Astrocyte of the hippocampus (primary cell): ENCODE measurements at regions not wholly inside any gene's neighbourhood (a gene's known extent, or its start where the extent isn't known, plus 50 kb on each side); places are given as distances from the start of the nearest gene placed in this dataset.
"Not testable (repeated sequence)": the region's sequence is repeated elsewhere in the genome, so short reads cannot be mapped to it uniquely, and the experiment has no call there.

Experiments
- DNase-seq: peaks from one replicate; pipeline ENCODE4 v3.0.0; 2011; ENCODE audit warnings: low read depth, low spot score

DNA sequence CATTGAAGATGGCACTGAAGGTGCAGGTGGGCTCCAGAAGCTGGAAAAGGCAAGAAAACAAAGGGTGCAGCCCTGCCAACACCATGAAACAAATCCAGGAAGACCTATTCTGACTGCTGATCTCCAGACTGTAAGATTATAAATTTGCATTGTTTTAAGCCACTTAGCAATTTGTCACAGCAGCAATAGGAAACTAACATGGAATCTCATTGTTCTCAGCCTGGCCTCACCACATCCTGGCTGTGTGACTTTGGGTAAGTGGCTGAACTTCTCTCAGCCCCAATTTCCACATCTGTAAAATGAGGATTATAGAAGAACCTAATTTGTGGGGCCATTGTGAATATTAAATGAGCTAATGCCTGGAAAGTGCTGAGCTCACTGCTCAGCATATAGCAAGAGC lies 160.4 kb upstream of the MAFB start:
- DNase-seq = no peak

DNA sequence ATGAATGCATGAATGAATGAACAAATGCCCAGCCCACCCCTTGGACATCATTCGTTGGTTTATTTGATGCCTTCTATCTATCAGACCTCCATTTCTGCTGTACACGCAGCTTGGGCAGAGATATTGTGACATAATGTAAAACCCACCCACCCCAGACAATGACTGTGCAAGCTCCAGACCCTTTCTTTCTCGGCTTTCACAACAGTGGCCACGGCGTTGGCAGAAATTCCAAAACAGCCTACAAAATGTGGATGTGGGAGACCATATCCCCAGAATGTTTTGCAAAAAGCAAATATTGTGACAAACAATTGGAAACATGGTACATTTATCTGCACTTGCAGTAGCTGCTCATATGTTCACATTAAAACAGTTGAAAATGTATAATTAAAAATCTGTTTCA lies 162.0 kb upstream of the MAFB start:
- DNase-seq = no peak

- DNase-seq = no peak
Measured at GRCh38 chr20:40855269-40855668, 166.2 kb upstream of the MAFB start.

- no peak for DNase-seq
Measured at GRCh38 chr20:40856653-40857052, 167.6 kb upstream of the MAFB start.

GRCh38 chr20:40860487-40860902 lies 168.1 kb upstream of the TOP1 start:
- peak; percentile 65 for DNase-seq

DNA sequence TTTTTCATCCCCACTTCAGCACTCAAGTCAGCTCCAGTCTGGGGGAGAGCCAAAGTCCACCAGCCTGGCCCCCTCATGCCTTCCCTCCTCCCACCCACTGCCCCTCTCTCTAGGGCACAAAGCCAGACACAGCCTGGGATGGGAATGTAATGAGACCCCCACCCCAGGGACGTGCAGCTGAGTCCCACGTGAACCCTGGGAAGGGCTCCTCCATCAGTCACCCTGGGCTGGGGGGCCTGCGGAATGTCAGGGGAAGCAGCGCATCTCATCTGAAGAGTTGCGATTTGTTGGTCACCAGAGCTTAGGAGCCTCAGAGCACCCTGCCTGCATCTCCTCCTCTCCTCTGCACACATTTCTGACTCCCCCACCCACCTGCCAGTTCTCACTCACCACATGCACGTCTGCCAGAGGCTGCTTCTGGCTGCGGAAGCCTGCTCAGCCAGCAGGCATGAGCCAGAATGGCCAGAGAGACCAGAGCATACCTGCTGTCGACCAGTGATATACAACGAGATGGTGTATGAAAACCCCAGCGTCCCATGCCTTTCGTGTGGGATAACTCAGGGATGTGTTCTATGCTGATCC lies 167.1 kb upstream of the TOP1 start:
- no peak for DNase-seq

- no peak for DNase-seq
Measured at GRCh38 chr20:40863355-40863919, 165.2 kb upstream of the TOP1 start.

GRCh38 chr20:40864470-40864869 lies 164.2 kb upstream of the TOP1 start:
- DNase-seq = no peak

DNA sequence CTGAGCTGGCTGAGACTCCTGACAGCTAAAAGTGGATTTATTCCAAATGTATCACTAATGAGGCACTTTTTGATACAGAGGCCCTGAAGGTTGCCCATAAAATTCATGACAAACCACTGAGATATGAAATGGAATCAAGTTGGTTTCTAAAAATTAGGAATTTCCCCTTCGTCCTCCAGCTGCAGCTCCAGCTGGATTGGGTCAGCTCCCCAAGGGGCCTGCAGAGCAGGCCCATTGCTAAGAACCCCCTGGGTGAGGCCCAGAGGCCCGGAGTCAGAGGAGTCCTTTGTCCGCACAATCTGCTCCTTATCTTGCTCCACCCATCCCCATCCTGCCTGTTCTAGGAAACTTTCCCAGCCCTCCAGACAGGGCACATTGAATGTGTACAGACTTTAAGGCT lies 163.5 kb upstream of the TOP1 start:
- no peak for DNase-seq

GRCh38 chr20:40866056-40866455 lies 162.6 kb upstream of the TOP1 start:
- no peak for DNase-seq

DNA sequence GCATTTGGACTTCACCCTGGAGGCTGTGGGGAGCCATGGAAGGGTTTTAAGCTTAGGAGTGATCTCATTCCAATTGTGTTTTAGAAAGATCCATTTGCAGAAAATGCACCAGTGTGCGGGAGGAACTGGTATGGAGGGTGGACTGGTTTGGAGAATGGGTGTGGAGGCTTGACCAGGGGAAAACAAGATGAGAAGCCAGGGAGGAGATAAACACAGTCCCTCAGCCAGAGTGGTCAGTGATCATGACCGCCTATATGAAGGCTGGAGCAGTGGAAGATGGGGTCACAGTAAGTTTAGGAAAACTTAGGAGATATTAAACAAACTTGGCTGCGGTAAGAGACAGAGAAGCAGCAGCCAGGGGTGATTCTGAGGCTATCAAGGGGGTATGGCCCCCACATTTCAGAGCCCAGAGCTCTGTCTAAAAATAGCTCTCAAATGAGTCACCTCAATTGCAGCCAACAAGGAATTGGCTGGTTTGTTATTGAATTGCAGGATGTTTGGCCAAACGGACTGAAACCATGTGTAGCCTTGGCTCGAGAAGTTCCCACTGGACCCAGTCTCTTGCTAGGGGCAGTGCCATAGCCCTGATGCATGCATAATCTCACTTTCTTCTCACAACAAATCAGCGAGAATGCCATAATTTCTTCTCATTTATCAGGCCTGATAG lies 159.9 kb upstream of the TOP1 start:
- peak; percentile 88 for DNase-seq

DNA sequence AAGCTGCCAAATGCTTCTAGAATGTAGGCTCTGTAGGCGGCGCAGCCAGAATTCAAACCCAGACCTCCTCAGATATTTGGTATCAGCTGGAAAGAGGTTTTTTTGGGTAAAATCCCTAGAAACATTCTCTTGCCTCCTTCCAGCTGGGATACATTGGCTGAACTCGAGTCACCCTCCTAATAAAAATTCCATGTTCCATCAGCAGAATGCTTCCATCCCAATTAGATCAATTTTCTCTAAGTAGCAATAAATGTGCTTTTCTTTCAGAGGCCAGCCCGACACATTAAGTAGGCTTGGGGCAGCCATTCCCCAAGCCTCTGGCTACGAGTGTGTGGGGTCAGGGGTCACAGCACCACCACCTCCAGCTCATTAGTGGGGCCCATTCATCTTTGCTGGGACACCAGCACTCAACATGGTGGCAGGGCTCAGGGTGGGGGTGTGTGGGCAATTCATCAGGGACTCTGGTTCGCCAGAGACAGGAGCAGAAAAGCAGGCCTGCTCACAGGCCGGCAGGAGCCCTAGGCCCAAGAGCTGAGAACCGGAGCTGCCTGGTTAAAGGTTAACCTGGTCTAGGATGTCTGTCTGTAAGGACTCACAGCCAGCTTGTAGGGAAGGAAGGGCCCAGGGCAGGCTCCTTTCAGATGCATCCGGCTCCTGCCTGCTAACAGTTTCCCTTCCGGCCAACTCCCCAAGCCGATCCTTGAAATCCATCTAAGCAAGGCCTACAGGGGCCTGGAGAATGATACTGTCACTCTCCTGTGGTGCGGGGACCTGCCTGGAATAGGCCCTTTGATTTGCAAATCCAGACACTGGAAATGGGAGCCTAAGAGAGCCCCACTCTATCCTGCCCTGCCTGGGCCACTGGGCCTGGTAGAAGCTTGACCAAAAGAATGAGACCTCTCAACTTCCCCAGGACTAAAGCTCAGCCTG lies 159.1 kb upstream of the TOP1 start:
- no peak for DNase-seq

- no peak for DNase-seq
Measured at GRCh38 chr20:40875116-40876085, 153.2 kb upstream of the TOP1 start.

- not testable (repeated sequence) for DNase-seq
Measured at GRCh38 chr20:40878099-40878498, 150.5 kb upstream of the TOP1 start.

DNA sequence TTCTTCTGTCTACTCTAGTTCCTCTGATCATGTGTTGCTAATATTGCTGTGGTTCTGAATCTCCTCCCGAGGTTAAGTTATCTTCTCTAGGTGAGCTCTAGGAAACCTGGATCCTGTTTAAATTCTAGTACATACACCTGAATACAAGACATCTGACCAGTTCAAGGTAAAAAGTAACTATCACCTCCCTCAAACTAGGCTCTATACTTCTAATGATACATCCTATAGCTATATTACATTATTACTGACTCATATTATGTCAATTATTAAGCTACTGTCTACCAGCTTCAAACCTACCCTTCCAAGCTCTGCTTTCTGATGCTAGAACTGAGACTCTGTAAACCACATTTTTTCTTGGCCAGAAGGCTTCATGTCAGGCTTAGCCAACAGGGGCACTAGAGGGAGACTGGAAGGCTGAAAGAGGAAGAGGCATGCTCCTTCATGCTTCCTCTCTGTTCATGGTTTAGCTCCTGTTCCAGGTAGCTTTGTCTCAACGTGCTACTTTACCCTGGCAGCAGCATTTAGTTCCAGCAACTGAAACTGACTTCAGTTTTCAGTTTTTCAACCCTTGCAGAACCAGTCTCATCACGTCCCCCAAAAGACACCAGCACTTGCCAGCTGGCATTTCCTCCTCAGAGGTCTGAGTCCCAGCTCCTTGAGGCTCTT lies 148.4 kb upstream of the TOP1 start:
- DNase-seq = no peak

DNA sequence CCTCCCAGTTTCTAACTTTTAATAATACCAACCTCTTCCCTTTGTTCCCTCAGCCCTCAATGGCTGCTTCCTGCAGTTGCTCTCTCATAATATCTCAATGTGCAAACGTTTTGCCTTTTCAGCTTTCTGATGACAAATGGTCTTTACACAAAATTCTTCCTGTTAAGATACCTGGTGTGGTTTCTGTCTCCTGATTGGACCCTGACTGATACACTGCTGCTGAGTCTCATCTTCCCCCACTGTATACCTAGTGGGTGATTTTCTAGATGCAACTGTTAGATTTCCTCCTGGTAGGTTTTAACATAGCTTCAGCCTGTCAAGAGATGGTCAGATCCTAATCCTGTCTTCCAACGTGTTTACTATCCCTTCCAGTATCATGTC lies 147.9 kb upstream of the TOP1 start:
- no peak for DNase-seq

DNA sequence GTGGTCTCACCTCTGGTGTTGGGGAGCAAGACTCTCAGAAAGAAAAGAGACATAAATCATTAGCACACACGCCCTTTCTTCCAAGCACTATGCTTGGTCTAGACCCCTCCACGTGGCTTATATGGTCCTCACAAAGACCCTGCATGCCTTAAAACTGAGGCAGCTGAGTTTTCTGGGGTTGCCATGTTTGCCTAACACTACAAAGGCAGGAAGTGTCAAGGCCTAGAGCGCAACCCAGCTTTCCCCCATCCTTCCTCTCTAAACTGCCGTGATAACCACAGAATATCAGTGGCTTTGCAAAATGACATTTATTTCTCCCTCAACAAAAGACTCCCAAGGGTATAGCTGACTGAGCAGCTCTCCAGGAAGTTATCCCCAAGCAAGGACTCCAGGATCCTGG lies 146.5 kb upstream of the TOP1 start:
- no peak for DNase-seq

GRCh38 chr20:40883097-40883496 lies 145.5 kb upstream of the TOP1 start:
- no peak for DNase-seq

- DNase-seq = no peak
Measured at GRCh38 chr20:40887105-40887504, 141.5 kb upstream of the TOP1 start.

DNA sequence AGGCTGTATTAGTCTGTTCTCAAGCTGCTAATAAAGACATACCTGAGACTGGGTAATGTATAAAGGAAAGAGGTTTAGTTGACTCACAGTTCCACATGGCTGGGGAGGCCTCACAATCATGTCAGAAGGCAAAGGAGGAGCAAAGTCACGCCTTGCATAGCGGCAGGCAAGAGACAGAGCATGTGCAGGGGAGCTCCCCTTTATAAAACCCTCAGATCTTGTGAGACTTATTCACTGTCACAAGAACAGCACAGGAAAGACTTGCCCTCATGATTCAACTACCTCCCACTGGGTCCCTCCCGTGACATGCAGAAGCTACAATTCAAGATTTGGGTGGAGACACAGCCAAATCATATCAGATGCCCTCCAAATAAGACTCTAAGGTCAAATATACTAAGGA lies 139.4 kb upstream of the TOP1 start:
- DNase-seq = not testable (repeated sequence)

- DNase-seq = no peak
Measured at GRCh38 chr20:40890181-40890580, 138.4 kb upstream of the TOP1 start.
